Glutamatergic neuron (in vitro differentiated cells): ENCODE measurements at regions not wholly inside any gene's neighbourhood (a gene's known extent, or its start where the extent isn't known, plus 50 kb on each side); places are given as distances from the start of the nearest gene placed in this dataset.

Experiments
- DNase-seq: peaks from one replicate; pipeline ENCODE4 v3.0.0; 2022
- H3K27ac Mint-ChIP-seq: one replicate; pipeline ENCODE4 v1.8.0; 2020; ENCODE audit warnings: mild to moderate bottlenecking, mixed read lengths, inconsistent platforms; ENCODE audit not compliant: unreplicated experiment
- H3K27me3 Mint-ChIP-seq: one replicate; pipeline ENCODE4 v1.8.0; 2020; ENCODE audit warnings: mild to moderate bottlenecking, moderate library complexity, mixed read lengths, inconsistent platforms; ENCODE audit not compliant: unreplicated experiment
- H3K36me3 Mint-ChIP-seq: one replicate; pipeline ENCODE4 v1.8.0; 2020; ENCODE audit warnings: mild to moderate bottlenecking, mixed read lengths, inconsistent platforms; ENCODE audit not compliant: unreplicated experiment
- H3K4me1 Mint-ChIP-seq: one replicate; pipeline ENCODE4 v1.8.0; 2020; ENCODE audit warnings: mild to moderate bottlenecking, low read depth, mixed read lengths, inconsistent platforms; ENCODE audit not compliant: unreplicated experiment
- H3K4me3 Mint-ChIP-seq: one replicate; pipeline ENCODE4 v1.8.0; 2020; ENCODE audit warnings: mild to moderate bottlenecking, mixed read lengths, inconsistent platforms; ENCODE audit not compliant: unreplicated experiment
- H3K9me3 Mint-ChIP-seq: one replicate; pipeline ENCODE4 v1.8.0; 2020; ENCODE audit warnings: mild to moderate bottlenecking, moderate library complexity, mixed read lengths, inconsistent platforms; ENCODE audit not compliant: unreplicated experiment
- TF ChIP-seq, protein P1 (sequence below): fragments of 200-600 bp; sonication (generic); IDR thresholded peaks from one replicate; pipeline ENCODE4 v1.5.0; 2021; ENCODE audit not compliant: partially characterized antibody, unreplicated experiment

DNA sequence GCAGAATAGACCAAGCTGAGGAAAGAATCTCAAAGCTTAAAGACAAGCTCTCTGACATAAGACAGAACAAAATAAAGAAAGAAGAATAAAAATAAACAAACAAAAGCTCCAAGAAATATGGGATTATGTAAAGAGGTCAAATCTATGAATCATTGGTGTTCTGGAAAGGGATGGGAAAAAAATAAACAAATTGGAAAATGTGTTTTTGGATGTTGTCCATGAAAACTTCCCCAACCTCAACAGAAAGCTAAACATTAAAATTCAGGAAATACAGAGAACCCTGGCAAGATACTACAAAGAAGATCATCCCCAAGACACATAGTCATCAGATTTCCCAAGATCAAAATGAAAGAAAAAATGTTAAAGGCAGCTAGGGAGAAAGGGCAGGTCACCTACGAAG, 662.0 kb upstream of the CDH18 start:
- Mint-ChIP-seq H3K9me3 (peaks cover 2% of the 10 kb centered on the region), H3K36me3 (peaks cover 6% of the 10 kb centered on the region), H3K27me3 (no peaks in the 10 kb centered on the region), H3K4me3 (no peak overlapping the region), H3K27ac (no peak overlapping the region), H3K4me1 (no peaks in the 10 kb centered on the region)
- TF ChIP-seq, protein P1, sequence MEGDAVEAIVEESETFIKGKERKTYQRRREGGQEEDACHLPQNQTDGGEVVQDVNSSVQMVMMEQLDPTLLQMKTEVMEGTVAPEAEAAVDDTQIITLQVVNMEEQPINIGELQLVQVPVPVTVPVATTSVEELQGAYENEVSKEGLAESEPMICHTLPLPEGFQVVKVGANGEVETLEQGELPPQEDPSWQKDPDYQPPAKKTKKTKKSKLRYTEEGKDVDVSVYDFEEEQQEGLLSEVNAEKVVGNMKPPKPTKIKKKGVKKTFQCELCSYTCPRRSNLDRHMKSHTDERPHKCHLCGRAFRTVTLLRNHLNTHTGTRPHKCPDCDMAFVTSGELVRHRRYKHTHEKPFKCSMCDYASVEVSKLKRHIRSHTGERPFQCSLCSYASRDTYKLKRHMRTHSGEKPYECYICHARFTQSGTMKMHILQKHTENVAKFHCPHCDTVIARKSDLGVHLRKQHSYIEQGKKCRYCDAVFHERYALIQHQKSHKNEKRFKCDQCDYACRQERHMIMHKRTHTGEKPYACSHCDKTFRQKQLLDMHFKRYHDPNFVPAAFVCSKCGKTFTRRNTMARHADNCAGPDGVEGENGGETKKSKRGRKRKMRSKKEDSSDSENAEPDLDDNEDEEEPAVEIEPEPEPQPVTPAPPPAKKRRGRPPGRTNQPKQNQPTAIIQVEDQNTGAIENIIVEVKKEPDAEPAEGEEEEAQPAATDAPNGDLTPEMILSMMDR: no peak
- DNase-seq: no peak

DNA sequence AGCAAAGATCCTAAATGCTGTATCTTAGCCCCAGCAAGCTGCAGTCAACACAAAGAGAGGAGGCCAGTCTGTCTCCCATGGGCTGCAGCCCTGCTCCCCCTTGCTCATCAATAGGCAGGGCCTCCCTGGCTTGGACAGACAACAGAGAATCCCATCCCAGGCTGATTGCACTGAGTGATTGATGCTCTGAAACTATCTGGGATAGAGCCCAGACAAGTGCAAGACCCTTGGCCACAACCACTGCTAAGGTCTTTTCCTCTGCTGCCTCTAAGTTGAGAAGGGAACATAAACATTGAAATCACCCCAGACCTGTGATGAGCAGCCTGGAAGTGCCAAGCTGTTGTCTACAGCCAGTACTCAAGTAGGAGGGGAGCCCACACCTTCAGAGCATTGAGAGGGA, 661.0 kb upstream of the CDH18 start:
- peaks cover 2% of the 10 kb centered on the region for H3K9me3 Mint-ChIP-seq
- TF ChIP-seq, protein P1: no peak
- H3K27ac Mint-ChIP-seq: no peak overlapping the region
- DNase-seq: no peak
- H3K4me1 Mint-ChIP-seq: no peaks in the 10 kb centered on the region
- no peaks in the 10 kb centered on the region for H3K27me3 Mint-ChIP-seq
- H3K4me3 Mint-ChIP-seq: no peak overlapping the region
- H3K36me3 Mint-ChIP-seq: peaks cover 6% of the 10 kb centered on the region

DNA sequence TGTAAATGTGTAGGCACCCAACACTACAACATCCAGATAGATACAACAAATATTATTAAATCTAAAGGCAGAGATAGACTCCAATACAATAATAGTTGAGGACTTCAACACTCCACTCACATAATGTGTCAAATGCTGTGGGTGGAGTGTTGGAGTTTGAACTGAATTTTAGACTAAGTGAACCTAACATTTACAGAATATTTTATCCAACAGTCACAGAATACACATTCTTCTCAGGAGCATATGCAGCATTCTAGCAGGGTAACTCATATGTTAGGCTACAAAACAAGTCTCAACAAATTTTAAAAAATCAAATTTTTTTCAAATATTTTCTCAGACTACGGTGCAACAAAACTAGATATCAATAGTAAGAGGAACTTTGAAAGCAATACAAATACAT, 648.7 kb upstream of the CDH18 start:
- DNase-seq: no peak
- no peak overlapping the region for H3K4me3 Mint-ChIP-seq
- no peaks in the 10 kb centered on the region for H3K9me3 Mint-ChIP-seq
- H3K4me1 Mint-ChIP-seq: no peaks in the 10 kb centered on the region
- H3K27me3 Mint-ChIP-seq: peaks cover 1% of the 10 kb centered on the region
- H3K27ac Mint-ChIP-seq: no peak overlapping the region
- H3K36me3 Mint-ChIP-seq: no peaks in the 10 kb centered on the region
- TF ChIP-seq, protein P1: no peak

DNA sequence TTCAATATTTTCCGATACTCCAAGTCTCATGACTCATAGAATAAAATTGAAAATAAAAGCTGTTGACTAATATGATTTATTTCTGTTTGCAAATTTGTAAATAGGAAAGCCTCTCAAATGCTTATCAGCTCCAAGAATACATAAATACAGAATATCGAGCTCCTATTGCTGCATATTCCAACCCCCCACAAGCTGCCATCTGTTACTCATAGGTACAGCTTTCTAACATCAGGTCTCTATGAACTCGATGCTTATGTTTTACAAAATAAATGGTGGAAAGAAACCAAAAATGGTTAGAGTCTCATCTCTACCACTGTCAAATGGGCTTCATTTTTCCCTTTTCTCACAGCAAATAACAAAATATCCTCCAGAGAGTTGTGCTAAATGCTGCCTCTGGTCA, 631.6 kb upstream of the CDH18 start:
- Mint-ChIP-seq H3K9me3 (no peaks in the 10 kb centered on the region), H3K4me3 (no peak overlapping the region), H3K4me1 (peaks cover 7% of the 10 kb centered on the region), H3K27me3 (no peaks in the 10 kb centered on the region), H3K27ac (peak overlapping the region; percentile 81), H3K36me3 (no peaks in the 10 kb centered on the region)
- no peak for DNase-seq
- TF ChIP-seq, protein P1: no peak

DNA sequence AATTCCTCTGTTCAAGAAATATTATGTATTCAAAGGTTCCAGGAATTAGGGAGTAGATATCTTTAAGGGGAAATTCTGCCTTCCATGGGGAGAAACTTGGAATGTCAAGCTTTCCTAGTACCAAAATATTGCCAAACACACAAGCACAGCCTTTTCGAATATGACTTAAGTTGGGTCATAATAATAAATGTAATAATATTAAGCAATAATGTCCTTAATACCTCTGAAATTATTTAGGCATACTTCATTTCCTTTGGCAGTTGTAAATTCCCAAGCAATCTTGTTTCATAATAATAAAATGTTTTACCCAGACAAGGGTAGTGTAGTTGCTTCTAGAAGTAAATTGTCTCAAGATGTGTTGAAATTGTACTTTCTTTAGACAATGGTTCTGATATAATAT, 630.3 kb upstream of the CDH18 start:
- no peak overlapping the region for H3K4me3 Mint-ChIP-seq
- no peaks in the 10 kb centered on the region for H3K27me3 Mint-ChIP-seq
- TF ChIP-seq, protein P1: no peak
- H3K4me1 Mint-ChIP-seq: peaks cover 7% of the 10 kb centered on the region
- no peak overlapping the region for H3K27ac Mint-ChIP-seq
- no peaks in the 10 kb centered on the region for H3K9me3 Mint-ChIP-seq
- H3K36me3 Mint-ChIP-seq: no peaks in the 10 kb centered on the region
- DNase-seq: no peak
